GM18951 (cell line): ENCODE measurements at regions not wholly inside any gene's neighbourhood (a gene's known extent, or its start where the extent isn't known, plus 50 kb on each side); places are given as distances from the start of the nearest gene placed in this dataset.
"Not testable (repeated sequence)": the region's sequence is repeated elsewhere in the genome, so short reads cannot be mapped to it uniquely, and the experiment has no call there.

Experiments
- POLR2A ChIP-seq: IDR thresholded peaks from 4 replicates; pipeline ENCODE4 v1.6.1; 2011; ENCODE audit warnings: mild to moderate bottlenecking; ENCODE audit not compliant: insufficient read length, insufficient read depth; ENCODE audit errors: extremely low read depth
- in situ Hi-C: fragments of 300-500 bp; cut with MboI; formaldehyde crosslinking; loops from one replicate; pipeline ENCODE4 v1.12.0; 2022; ENCODE audit warnings: low sequenced_read_pairs, mixed read lengths, inconsistent platforms; ENCODE audit not compliant: unreplicated experiment

GRCh38 chr4:160652790-160653189 lies 1511.0 kb downstream of the FSTL5 start:
- in situ Hi-C loops, result no loop called here
- TF ChIP-seq POLR2A, result no peak

GRCh38 chr4:160675550-160675949 lies 1488.2 kb downstream of the FSTL5 start:
- TF ChIP-seq POLR2A, result no peak
- in situ Hi-C loops, result no loop called here

GRCh38 chr4:160685729-160686128 lies 1478.1 kb downstream of the FSTL5 start:
- in situ Hi-C loops, result no loop called here
- no peak for TF ChIP-seq POLR2A

- in situ Hi-C loops, result no loop called here
- no peak for TF ChIP-seq POLR2A
Measured at GRCh38 chr4:160701671-160702070, 1462.1 kb downstream of the FSTL5 start.

GRCh38 chr4:160709026-160709425 lies 1454.8 kb downstream of the FSTL5 start:
- no peak for TF ChIP-seq POLR2A
- in situ Hi-C loops, result no loop called here

- no peak for TF ChIP-seq POLR2A
- in situ Hi-C loops, result no loop called here
Measured at GRCh38 chr4:160709546-160709945, 1454.3 kb downstream of the FSTL5 start.

- no peak for TF ChIP-seq POLR2A
- in situ Hi-C loops, result no loop called here
Measured at GRCh38 chr4:160716551-160716950, 1447.2 kb downstream of the FSTL5 start.

GRCh38 chr4:160717848-160718247 lies 1446.0 kb downstream of the FSTL5 start:
- TF ChIP-seq POLR2A, result no peak
- in situ Hi-C loops, result no loop called here

- in situ Hi-C loops, result no loop called here
- TF ChIP-seq POLR2A, result no peak
Measured at GRCh38 chr4:160724063-160724462, 1439.7 kb downstream of the FSTL5 start.

- no peak for TF ChIP-seq POLR2A
- in situ Hi-C loops, result no loop called here
Measured at GRCh38 chr4:160745126-160745525, 1418.7 kb downstream of the FSTL5 start.

GRCh38 chr4:160746585-160746984 lies 1417.2 kb downstream of the FSTL5 start:
- in situ Hi-C loops, result not testable (repeated sequence)

GRCh38 chr4:160772668-160773067 lies 1391.1 kb downstream of the FSTL5 start:
- TF ChIP-seq POLR2A, result no peak
- in situ Hi-C loops, result no loop called here

- no peak for TF ChIP-seq POLR2A
- in situ Hi-C loops, result no loop called here
Measured at GRCh38 chr4:160795216-160795615, 1368.6 kb downstream of the FSTL5 start.

- no peak for TF ChIP-seq POLR2A
- in situ Hi-C loops, result no loop called here
Measured at GRCh38 chr4:160808174-160808573, 1355.6 kb downstream of the FSTL5 start.

GRCh38 chr4:160809576-160809975 lies 1354.2 kb downstream of the FSTL5 start:
- in situ Hi-C loops, result no loop called here
- no peak for TF ChIP-seq POLR2A
